ENCODE measurements at regions not wholly inside any gene's neighbourhood (a gene's known extent, or its start where the extent isn't known, plus 50 kb on each side); places are given as distances from the start of the nearest gene placed in this dataset.

DNA sequence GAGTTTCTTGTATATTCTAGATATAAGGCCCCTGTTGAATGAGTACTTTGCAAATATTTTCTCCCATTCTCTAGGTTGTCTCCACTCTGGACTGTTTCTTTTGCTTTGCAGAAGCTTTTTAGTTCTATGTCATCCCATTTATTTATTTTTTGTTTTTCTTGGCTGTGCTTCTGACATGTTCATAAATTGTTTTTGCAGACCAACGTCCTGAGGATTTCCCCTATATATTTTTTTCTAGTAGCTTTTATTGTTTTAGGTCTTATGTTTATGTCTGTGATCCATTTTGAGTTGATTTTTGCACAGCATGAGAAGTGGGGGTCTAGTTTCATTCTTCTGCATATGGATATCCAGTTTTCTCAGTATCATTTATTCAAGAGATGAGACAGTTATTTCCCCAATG, 70.4 kb upstream of the BTG1 start:
- no peak for DNase-seq
- Histone ChIP-seq H3K4me3 (ENCODE audit: insufficient read depth, low read depth, low read length) (no peak overlapping the region), H3K36me3 (replicated peaks; ENCODE audit: control insufficient read depth, insufficient read depth, low read length) (no peaks in the 10 kb centered on the region), H3K27me3 (ENCODE audit: control insufficient read depth, insufficient read depth, low read length) (no peaks in the 10 kb centered on the region)

DNA sequence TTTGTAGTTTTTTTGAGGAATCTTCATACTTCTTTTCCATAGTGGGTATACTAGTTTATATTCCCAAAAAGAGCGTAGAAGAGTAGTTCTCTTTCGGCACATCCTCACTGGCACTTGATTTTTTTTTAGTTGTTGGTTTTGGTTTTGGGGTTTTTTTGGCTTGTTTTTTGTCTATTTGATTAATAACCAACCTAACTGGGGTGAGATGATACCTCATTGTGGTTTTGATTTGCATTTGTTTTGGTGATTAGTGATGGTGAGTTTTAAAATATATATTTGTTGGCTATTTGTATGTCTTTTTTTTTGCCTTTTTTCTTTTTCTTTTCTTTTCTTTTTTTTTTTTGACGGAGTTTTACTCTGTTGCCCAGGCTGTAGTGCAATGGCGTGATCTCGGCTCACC, 69.7 kb upstream of the BTG1 start:
- Histone ChIP-seq H3K27me3 (ENCODE audit: control insufficient read depth, insufficient read depth, low read length) (no peaks in the 10 kb centered on the region), H3K36me3 (replicated peaks; ENCODE audit: control insufficient read depth, insufficient read depth, low read length) (no peaks in the 10 kb centered on the region), H3K4me3 (ENCODE audit: insufficient read depth, low read depth, low read length) (no peak overlapping the region)
- no peak for DNase-seq

DNA sequence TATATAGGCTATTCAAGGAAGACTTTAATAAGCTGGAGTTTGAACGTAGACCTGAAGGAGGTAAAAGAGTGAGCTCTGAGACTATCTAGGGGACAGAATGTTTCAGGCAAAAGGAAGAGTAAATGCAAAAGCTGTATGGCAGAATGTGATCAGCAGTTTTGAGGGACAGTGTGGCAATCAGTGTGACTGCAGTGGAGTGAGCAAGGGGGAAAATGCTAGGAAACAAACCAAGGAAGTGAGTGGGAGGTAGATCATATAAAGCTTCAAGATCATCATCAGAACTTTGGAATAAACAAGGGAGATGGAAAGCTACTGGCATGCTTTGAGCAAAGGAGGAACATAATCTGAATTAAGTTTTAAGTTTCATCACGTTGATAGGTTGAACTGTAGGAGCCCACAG, 67.5 kb upstream of the BTG1 start:
- Histone ChIP-seq H3K27me3 (ENCODE audit: control insufficient read depth, insufficient read depth, low read length) (no peaks in the 10 kb centered on the region), H3K36me3 (replicated peaks; ENCODE audit: control insufficient read depth, insufficient read depth, low read length) (no peaks in the 10 kb centered on the region), H3K4me3 (ENCODE audit: insufficient read depth, low read depth, low read length) (no peak overlapping the region)
- no peak for DNase-seq

DNA sequence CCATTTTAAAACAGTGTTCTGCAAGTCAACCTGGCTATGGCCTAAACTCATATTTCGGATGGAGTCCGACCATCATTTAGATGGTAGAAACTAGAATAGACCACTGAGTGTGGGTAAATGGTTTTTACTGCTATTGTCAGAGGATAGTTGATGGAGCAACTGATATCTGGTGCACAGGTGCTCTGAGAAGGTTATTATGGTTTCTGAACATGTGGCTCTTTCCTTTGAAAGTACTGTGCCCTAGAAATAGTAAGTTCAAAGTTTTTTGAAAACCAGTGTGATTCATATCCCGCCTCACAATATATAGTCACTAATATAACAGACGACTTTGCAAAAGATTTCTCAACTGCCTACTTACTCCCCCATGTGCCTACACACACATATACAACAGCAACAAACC, 64.4 kb upstream of the BTG1 start:
- H3K4me3 ChIP-seq (ENCODE audit: insufficient read depth, low read depth, low read length) = no peak overlapping the region
- DNase-seq = no peak

DNA sequence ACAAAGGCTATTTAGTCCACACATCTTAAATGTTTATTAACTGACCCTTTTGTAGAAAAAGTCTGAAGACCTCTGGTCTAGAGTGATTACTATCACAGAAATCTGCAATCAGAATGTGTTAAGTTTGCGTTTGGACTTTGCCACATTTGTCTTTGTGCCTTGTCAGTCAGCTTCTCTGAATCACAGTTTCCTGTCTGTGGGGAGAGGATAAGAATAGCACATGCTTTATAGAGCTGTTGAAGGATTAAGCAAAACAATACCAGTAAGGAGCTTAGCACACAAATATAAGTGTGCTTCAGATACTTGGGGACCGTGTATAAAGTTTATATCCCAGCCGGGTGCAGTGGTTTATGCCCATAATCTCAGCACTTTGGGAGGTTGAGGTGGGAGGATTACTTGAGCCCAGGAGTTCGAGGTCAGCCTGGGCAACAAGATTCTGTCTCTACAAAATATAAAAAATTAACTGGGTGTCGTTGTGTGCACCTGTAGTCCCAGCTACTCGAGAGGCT, 63.0 kb upstream of the BTG1 start:
- DNase-seq = no peak
- H3K36me3 ChIP-seq (replicated peaks; ENCODE audit: control insufficient read depth, insufficient read depth, low read length) = no peaks in the 10 kb centered on the region
- no peaks in the 10 kb centered on the region for H3K27me3 ChIP-seq (ENCODE audit: control insufficient read depth, insufficient read depth, low read length)
- no peak overlapping the region for H3K4me3 ChIP-seq (ENCODE audit: insufficient read depth, low read depth, low read length)

More for the DNA sequence above, 64.4 kb upstream of the BTG1 start:
- Histone ChIP-seq H3K36me3 (replicated peaks; ENCODE audit: control insufficient read depth, insufficient read depth, low read length) (no peaks in the 10 kb centered on the region), H3K27me3 (ENCODE audit: control insufficient read depth, insufficient read depth, low read length) (no peaks in the 10 kb centered on the region)

DNA sequence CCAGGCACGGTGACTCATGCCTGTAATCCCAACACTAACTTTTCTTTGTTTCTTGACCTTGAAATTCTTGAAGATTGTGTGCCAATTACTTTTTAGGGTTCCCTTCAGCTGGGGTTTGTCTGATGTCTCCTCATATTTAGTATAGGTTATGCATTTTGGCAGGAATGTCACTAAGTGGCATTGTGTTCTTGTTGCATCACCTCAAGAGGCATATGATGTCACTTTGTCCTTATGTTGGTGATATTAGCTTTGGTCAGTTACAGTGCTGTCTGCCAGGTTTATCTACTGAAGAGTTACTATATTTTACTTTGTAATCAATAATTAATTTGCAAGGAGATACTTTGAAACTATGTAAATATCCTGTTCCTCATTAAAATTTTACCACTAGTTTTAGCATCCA, 61.0 kb upstream of the BTG1 start:
- no peak for DNase-seq
- Histone ChIP-seq H3K4me3 (ENCODE audit: insufficient read depth, low read depth, low read length) (no peak overlapping the region), H3K36me3 (replicated peaks; ENCODE audit: control insufficient read depth, insufficient read depth, low read length) (no peaks in the 10 kb centered on the region), H3K27me3 (ENCODE audit: control insufficient read depth, insufficient read depth, low read length) (no peaks in the 10 kb centered on the region)

DNA sequence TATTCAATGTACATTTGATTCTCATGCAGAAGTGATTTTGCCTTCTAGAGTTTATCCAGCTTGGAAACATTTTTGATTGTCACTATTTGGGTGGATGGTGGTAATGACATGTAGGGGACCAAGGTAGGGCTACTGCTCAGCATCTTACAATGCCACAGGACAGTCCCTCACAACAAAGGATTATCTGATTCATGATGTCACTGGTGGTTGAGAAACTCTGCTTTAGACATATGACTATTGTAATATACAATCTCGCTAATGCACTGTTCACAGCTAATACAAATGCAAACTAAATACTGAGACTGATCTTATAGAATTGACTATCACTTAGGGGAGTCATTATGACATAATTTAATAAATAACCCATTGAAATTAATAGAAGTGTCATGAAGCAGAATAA, 60.4 kb upstream of the BTG1 start:
- Histone ChIP-seq H3K36me3 (replicated peaks; ENCODE audit: control insufficient read depth, insufficient read depth, low read length) (no peaks in the 10 kb centered on the region), H3K27me3 (ENCODE audit: control insufficient read depth, insufficient read depth, low read length) (no peaks in the 10 kb centered on the region), H3K4me3 (ENCODE audit: insufficient read depth, low read depth, low read length) (no peak overlapping the region)
- DNase-seq = no peak

DNA sequence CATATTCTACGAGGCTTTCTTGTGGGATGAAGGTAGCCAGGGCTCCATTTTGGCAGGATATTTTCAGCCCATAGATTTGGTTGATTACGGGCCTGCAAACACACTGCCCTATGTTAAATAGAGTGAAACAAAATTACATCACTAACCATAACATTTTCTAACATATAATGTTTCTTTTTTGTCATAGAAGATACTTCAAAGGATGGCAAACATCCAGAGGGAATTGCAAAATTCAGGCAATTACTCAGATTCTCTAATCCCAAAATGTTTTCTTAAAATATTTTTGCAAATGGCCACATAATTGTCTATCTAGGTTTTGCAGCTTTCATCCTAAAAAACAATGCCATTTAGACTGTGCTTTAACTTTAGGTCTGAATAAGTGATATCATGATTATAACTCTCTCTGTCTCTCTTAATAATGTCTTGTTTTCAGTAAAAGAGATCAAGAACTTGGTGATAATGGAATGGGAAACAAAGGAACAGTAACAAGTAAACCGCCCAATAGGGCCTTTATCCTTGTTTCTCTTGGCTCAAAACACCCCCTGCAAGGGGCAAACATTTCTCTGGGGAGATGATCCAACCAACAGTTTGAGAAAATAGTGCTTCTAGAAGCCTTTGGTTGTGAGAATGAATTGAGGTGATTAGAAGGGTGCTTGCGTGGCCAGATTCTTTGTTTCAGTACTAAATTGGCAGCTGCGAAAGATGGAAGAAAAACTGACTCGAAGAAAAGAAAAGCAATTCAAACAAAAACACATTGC, 54.4 kb upstream of the BTG1 start:
- H3K36me3 ChIP-seq (replicated peaks; ENCODE audit: control insufficient read depth, insufficient read depth, low read length) = no peaks in the 10 kb centered on the region
- no peak overlapping the region for H3K4me3 ChIP-seq (ENCODE audit: insufficient read depth, low read depth, low read length)
- no peaks in the 10 kb centered on the region for H3K27me3 ChIP-seq (ENCODE audit: control insufficient read depth, insufficient read depth, low read length)
- DNase-seq = no peak

DNA sequence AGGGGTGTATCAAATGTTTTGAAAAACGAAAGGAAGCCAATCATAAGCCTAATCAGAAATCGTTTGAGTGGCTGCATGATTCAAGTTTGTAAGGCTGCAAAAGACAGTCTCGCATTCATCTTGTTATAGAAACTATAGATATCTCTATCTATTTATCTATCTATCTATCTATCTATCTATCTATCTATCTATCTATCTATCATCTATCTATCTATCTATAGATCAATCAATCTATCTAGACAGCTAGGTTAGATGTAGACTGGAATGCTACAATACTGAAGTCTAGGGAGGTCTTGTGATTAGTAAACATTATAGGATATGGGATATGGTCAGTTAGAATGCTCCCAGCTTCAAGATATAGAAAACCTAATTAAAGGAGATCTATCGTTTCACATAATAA, 52.2 kb upstream of the BTG1 start:
- Histone ChIP-seq H3K36me3 (replicated peaks; ENCODE audit: control insufficient read depth, insufficient read depth, low read length) (no peaks in the 10 kb centered on the region), H3K27me3 (ENCODE audit: control insufficient read depth, insufficient read depth, low read length) (no peaks in the 10 kb centered on the region), H3K4me3 (ENCODE audit: insufficient read depth, low read depth, low read length) (no peak overlapping the region)
- DNase-seq = no peak

DNA sequence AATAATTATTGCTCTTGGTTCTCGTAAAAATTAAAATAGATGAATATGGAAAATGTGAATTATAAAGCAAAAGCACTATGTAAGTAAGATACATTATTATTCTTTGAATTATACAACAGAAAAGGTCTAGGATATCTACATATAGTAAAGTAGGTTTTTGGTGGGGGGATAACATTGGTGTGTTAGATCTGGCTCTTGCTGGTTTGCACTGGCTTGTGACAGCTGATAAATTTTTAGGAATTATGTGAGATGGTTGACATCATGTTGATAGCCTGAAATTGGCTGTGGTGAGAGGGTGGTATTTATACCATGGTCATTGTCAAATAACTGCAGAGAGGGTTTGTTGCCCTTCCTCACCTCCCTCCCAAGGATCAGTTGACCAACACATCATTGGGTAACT, 50.7 kb upstream of the BTG1 start:
- Histone ChIP-seq H3K36me3 (replicated peaks; ENCODE audit: control insufficient read depth, insufficient read depth, low read length) (no peaks in the 10 kb centered on the region), H3K27me3 (ENCODE audit: control insufficient read depth, insufficient read depth, low read length) (no peaks in the 10 kb centered on the region), H3K4me3 (ENCODE audit: insufficient read depth, low read depth, low read length) (no peak overlapping the region)
- no peak for DNase-seq

All from H7 (cell line).